ENCODE measurements at regions not wholly inside any gene's neighbourhood (a gene's known extent, or its start where the extent isn't known, plus 50 kb on each side); places are given as distances from the start of the nearest gene placed in this dataset.

- intact Hi-C loops (cut with DNase I; ENCODE audit: low total_unique reads) = no loop called here
- no peaks in the 10 kb centered on the region for H3K36me3 ChIP-seq
- DNase-seq = no peak
- H3K4me3 ChIP-seq = no peak overlapping the region
- H3K27me3 ChIP-seq = no peaks in the 10 kb centered on the region
- no peaks in the 10 kb centered on the region for H3K4me1 ChIP-seq
- no peaks in the 10 kb centered on the region for H3K9me3 ChIP-seq
- no peak overlapping the region for H3K27ac ChIP-seq
- TF ChIP-seq POLR2A (IDR thresholded peaks at IDR 0.05) = no peak
- TF ChIP-seq CTCF (IDR thresholded peaks at IDR 0.05) = no peak
Observed at GRCh38 chr16:51864575-51864974, 682.4 kb downstream of the TOX3 start.

DNA sequence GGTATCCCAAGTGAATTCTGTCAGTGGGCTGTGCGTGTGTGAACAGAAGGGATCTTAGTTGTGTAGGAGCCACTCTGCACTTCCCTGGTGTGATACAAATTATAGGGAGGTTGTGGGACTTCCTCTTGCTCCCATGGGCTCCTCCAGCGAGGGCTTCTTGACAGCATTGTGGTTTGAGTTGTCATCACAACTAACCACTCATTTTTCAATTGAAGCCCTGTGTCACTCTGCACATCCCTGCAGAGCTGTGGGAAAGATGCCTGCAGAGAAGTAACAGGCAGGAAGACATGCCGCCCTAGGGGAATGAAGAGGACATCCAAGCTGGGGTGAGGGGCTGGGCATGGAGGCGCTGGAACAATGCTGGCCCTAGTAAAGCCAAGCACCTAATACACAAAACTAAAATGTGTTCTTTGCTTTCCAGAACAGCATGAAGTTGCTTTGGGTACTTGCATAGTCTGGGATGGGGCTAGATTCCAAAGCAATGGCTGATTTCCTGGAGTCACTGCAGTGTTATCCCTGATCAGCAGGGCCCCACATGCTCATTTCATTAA, 692.5 kb downstream of the TOX3 start:
- no peaks in the 10 kb centered on the region for H3K9me3 ChIP-seq
- H3K4me1 ChIP-seq = no peaks in the 10 kb centered on the region
- DNase-seq = no peak
- no peak overlapping the region for H3K27ac ChIP-seq
- no peaks in the 10 kb centered on the region for H3K36me3 ChIP-seq
- no peak for TF ChIP-seq POLR2A (IDR thresholded peaks at IDR 0.05)
- TF ChIP-seq CTCF (IDR thresholded peaks at IDR 0.05) = no peak
- no peaks in the 10 kb centered on the region for H3K27me3 ChIP-seq
- H3K4me3 ChIP-seq = no peak overlapping the region
- intact Hi-C loops (cut with DNase I; ENCODE audit: low total_unique reads) = no loop called here

- Histone ChIP-seq H3K4me3 (no peak overlapping the region), H3K4me1 (no peaks in the 10 kb centered on the region), H3K27ac (no peak overlapping the region), H3K36me3 (no peaks in the 10 kb centered on the region), H3K27me3 (no peaks in the 10 kb centered on the region), H3K9me3 (no peaks in the 10 kb centered on the region)
- intact Hi-C loops (cut with DNase I; ENCODE audit: low total_unique reads) = no loop called here
- no peak for TF ChIP-seq CTCF (IDR thresholded peaks at IDR 0.05)
- no peak for TF ChIP-seq POLR2A (IDR thresholded peaks at IDR 0.05)
- DNase-seq = no peak
Observed at GRCh38 chr16:51853586-51853985, 693.4 kb downstream of the TOX3 start.

GRCh38 chr16:51852892-51853291, 694.1 kb downstream of the TOX3 start:
- Histone ChIP-seq H3K27me3 (no peaks in the 10 kb centered on the region), H3K9me3 (no peaks in the 10 kb centered on the region), H3K4me3 (no peak overlapping the region), H3K36me3 (no peaks in the 10 kb centered on the region), H3K27ac (no peak overlapping the region), H3K4me1 (no peaks in the 10 kb centered on the region)
- no peak for DNase-seq
- TF ChIP-seq CTCF (IDR thresholded peaks at IDR 0.05) (no peak), POLR2A (IDR thresholded peaks at IDR 0.05) (no peak)
- intact Hi-C loops (cut with DNase I; ENCODE audit: low total_unique reads) = no loop called here

GRCh38 chr16:51851111-51851510, 695.8 kb downstream of the TOX3 start:
- Histone ChIP-seq H3K9me3 (no peaks in the 10 kb centered on the region), H3K27ac (no peak overlapping the region), H3K4me1 (no peaks in the 10 kb centered on the region), H3K4me3 (no peak overlapping the region), H3K36me3 (no peaks in the 10 kb centered on the region), H3K27me3 (no peaks in the 10 kb centered on the region)
- DNase-seq = no peak
- no peak for TF ChIP-seq POLR2A (IDR thresholded peaks at IDR 0.05)
- TF ChIP-seq CTCF (IDR thresholded peaks at IDR 0.05) = no peak
- intact Hi-C loops (cut with DNase I; ENCODE audit: low total_unique reads) = no loop called here

All from uterus (tissue), 3 donors.